ENCODE measurements at regions not wholly inside any gene's neighbourhood (a gene's known extent, or its start where the extent isn't known, plus 50 kb on each side); places are given as distances from the start of the nearest gene placed in this dataset.

- TF ChIP-seq GATA3 (IDR thresholded peaks at IDR 0.05; ENCODE audit: low read depth, low read length) (no peak), GATA2 (IDR thresholded peaks at IDR 0.05; ENCODE audit: low read depth, low read length) (no peak)
Measured at GRCh38 chr12:24014240-24014639, 64.8 kb upstream of the SOX5 start.

Measured in SH-SY5Y (cell line).